GM13977 (cell line): ENCODE measurements at regions not wholly inside any gene's neighbourhood (a gene's known extent, or its start where the extent isn't known, plus 50 kb on each side); places are given as distances from the start of the nearest gene placed in this dataset.

ENCODE experiments used
- DNase-seq: peaks from one replicate; pipeline ENCODE4 v3.0.0; 2012; ENCODE audit warnings: low spot score
- CTCF ChIP-seq: IDR thresholded peaks from 2 replicates; pipeline ENCODE4 v1.5.1; 2012; ENCODE audit warnings: mild to moderate bottlenecking, control low read depth; ENCODE audit not compliant: insufficient read depth; ENCODE audit errors: extremely low read depth, missing control alignments
- in situ Hi-C: fragments of 300-500 bp; cut with MboI; formaldehyde crosslinking; loops from one replicate; pipeline ENCODE4 v1.12.0; 2022; ENCODE audit warnings: low sequenced_read_pairs, low pct_unique_long_range_greater_than_20kb, mixed read lengths, inconsistent platforms; ENCODE audit not compliant: unreplicated experiment

GRCh38 chr6:11429577-11429976, 108.0 kb upstream of the TMEM170B start:
- no peak for TF ChIP-seq CTCF
- DNase-seq, result peak; percentile 21
- in situ Hi-C loops, result no loop called here

GRCh38 chr6:11428895-11429294, 108.7 kb upstream of the TMEM170B start:
- in situ Hi-C loops, result no loop called here
- no peak for TF ChIP-seq CTCF
- no peak for DNase-seq

GRCh38 chr6:11428371-11428770, 109.2 kb upstream of the TMEM170B start:
- TF ChIP-seq CTCF, result no peak
- in situ Hi-C loops, result no loop called here

GRCh38 chr6:11427723-11428245, 109.8 kb upstream of the TMEM170B start:
- no peak for DNase-seq
- in situ Hi-C loops, result no loop called here
- TF ChIP-seq CTCF, result no peak

More at GRCh38 chr6:11428371-11428770, 109.2 kb upstream of the TMEM170B start:
- no peak for DNase-seq

- in situ Hi-C loops, result no loop called here
These were observed 110.3 kb upstream of the TMEM170B start for GRCh38 chr6:11427091-11427722.

GRCh38 chr6:11426571-11426970, 111.0 kb upstream of the TMEM170B start:
- in situ Hi-C loops, result no loop called here
- no peak for TF ChIP-seq CTCF
- DNase-seq, result no peak

More at GRCh38 chr6:11427091-11427722, 110.3 kb upstream of the TMEM170B start:
- DNase-seq, result no peak
- no peak for TF ChIP-seq CTCF
